Dermis microvascular lymphatic vessel endothelial cell (primary cell): ENCODE measurements at regions not wholly inside any gene's neighbourhood (a gene's known extent, or its start where the extent isn't known, plus 50 kb on each side); places are given as distances from the start of the nearest gene placed in this dataset.
A peak's percentile ranks its signal among the peaks of the same experiment; 100 is the strongest.

ENCODE experiments used
- DNase-seq, 2 donors: peaks; one replicate each; pipeline versions ENCODE4 v3.0.0 to v3.0.0-alpha.2; 2010; ENCODE audit warnings: low read depth in 2 of 2

DNA sequence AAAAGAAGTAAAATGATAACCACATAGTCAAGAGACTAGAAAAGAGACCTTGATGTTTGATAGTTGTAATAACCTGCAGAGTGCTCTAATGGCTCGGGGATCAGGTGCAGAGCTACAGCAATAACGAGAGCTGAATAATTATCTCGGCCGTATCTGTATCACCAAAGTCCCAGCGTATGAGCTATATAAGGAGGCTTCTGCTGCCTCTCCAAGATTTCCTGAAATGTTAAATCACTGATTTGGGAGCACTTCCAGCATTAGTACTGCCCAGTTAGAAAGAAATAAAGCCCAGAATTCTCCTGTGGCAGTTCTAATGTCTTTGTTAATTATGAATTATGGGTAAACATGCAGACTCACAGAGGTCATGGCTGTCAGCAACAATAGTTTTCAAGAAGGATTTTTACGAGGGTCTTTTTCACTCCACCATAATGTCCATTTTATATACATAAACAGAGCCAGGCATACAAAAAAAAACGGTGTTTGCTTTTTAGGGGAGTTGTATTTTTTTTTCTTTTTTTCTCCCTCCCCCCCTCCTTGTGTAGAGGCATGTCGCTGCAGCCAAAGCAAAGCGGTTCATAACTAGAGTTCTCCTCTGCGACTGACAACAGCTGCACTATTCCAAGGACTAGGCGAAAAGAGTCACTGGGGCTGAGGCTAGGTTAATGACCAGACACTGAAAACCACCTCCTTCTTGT, 168.3 kb upstream of the VRK2 start:
- DNase-seq, result no peak

DNA sequence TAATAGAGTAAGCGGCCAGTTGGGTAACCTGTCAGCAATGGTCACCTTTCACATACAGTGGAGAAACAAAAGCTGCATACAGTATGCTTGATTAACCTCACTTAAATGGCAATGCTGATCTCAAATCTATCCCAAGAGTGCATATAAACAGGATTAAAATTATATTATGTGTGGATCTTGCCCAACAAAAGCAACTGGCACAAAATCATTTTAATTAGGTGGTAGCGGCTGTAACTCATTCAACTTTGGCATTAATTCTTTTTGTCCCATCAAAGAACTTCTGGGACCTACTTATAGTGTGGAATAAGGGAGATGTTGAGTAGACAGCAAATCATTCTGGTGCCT, 167.8 kb upstream of the VRK2 start:
- no peak for DNase-seq

DNA sequence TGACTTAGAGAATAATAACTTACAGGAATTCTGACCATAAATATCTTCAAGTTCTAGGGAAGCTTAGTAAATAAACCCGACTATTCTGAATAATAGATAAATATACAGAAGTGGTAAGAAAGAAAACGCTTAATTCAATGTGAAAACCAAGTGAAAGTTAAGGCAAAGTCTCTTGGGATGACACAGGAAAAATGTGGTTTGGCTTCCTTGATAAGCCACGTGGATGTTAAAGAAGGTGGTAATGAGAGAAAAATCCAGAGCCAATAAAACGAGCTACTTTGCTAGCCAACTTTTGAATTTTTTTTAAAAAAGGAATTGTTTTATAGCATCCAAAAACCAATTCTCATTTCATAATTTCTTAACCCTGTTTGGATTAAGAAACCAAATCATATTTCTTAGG, 166.2 kb upstream of the VRK2 start:
- DNase-seq, result no peak

DNA sequence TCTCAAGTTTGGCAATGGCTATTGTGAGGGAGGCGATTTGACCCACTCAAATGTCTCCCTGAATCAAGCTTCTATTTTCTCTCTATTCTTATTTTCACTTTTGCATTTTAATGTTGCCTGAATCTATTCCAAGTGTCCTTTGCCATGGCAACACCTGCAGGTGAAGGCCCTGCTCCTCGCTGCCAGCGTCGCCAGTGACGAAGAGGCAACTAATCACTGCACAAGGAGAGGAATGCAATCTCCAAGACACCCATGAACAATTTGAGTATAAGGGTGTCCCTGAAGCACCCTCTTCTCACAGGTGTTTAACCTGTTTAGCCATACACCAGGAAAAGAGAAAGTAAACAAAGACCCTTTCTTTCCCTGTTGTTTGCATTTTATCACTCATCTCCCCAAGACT, 165.6 kb upstream of the VRK2 start:
- DNase-seq, result no peak

DNA sequence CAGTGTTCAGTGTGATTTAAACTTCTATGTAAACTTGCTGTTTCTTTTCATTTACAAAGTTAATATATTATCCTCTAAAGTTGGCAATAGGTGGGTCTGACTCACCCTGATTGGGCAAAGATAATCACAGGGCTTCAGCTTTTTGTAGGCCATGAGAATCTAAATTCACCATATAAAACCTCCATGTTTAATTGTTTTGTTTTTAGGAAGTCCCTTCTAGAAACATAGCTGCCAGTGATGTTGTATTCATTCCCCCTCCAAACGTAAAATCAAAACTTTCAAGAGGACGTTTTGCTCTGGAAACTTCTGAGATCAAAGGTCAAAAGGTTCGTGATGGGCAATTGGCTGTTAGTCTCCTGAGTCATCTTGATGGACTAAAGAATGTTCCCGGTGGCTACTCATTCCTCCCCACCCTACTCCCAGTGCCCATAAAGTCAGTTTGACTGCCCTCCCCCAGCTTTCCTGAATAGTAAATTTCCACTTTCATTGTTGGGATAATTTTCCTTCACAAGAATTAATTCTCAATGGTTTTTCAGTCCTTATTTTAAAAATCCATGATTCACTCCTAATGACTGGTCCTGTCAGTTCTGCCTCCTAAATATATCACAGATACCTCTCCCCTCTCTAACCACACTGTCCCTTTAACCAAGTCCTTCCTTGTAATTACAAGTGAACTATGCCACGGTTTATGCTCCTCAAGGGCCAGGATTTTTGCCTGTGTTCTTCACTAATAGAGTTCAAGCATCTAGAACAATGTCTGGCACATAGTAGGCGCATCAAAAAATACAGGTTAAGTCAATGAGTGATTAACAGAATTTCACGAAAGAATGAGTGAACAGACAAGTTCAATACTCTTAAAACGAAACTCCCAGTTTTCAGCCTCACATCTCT, 164.4 kb upstream of the VRK2 start:
- peak in 1 of 2 donors; percentile 5 for DNase-seq

DNA sequence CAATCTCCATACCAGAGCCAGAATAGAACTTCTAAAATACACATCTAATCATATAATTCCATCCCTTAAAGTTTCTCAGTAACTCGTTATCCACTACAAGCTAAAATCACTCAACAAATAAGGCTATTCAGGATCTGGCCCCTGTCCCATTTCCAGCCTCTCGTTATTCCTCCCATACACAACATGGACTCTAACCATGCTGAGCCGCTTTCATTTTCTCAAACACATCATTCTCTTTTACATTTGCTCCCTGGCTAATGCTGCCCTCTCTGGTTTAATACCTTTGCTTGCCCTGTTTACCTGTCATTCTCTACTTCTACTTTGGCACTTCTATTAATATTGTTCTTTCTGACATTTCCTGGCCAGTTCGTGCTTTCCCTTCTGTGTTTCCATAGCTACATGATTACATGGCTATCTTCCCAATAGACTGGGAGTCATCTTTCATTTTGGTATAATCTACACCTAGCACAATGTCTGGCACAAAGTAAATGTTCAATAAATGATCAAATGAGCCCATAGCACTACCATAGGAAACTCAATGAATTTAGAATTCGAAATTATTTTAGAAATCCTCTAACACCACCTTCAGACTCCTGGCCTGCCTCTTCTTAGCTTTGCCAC, 163.6 kb upstream of the VRK2 start:
- peak; percentile 5 to 15 for DNase-seq

DNA sequence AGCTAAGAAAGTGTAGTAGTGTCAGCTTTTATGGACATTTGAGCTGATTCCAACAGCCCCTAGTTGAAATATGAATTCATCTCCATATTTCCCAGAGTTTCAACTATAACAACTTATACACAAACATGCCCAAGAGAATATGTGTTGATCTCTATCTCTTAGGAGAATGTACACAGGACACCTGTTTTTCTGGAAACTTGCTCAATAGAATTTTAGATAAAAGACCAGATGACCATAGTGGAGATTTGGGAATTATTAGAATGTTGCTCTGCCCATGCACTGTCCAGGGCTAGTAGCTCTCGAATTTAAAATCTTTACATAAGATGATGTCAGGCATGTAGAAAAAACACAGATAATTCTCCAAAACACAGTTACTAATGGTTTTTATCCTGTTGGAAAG, 162.3 kb upstream of the VRK2 start:
- DNase-seq, result no peak

DNA sequence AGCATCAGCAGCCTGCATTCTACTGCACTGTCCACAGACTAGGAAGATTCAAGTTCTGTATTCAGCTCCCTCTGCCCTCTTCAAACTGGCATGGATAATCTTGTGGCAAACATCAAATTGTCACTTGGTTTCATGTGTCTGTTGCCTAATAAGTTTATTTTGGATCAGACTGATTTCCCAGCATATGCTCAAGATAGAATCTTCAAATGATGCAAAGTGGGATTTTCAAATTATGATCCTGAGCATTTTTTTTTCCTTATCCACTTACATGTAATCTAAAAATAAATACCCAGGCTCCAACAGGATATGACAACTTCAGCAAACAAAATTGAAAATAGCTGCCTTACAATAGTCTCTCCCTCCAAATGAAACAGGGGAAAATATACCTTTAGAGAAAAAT, 160.9 kb upstream of the VRK2 start:
- DNase-seq, result no peak

DNA sequence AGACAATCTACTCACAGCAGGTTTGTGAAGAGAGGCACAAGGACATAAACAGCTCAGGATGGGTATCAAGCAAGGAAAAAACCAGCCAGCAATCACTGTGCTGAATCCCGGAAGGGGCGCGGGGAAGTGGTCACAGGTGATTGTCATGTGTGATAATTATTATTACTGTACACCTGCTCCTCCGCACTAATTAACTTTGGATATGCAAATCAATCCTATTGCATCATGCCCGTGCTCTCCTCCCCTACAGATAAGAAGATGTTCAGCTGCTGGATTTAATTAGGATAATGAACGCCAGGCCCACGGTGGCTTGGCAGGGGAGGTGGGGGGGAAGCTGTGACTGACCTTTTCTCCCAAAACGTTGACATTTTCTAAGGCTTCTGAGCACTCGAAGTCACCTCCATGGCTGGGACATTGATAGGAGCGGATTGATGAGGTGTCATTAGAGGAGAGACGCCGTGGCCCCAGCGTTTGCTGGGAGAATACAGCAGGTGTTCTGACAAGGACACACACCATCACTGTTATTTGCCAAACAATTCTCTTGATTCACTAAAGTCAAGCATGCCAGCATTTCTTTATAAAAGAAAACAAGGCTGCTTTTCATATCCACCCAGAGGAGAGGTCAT, 160.3 kb upstream of the VRK2 start:
- no peak for DNase-seq

DNA sequence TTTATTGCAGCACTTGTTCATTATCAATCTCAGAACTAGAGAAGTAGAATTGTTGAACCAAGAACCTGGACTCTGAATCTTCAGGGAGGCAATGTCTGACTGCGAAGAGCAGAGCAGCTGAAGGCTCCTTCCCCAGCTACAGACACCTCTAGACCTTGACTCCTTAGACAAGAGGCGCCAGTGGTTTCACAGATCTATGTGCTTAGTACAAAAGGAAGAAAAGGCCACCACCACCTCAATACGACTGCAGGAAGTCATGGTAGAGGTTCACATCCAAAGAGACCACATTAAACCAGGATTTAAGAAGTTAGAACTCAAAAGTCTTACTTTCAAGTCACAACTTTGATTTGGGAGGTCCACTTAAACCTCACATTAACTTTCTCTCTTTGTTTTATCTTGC, 158.1 kb upstream of the VRK2 start:
- DNase-seq, result no peak

DNA sequence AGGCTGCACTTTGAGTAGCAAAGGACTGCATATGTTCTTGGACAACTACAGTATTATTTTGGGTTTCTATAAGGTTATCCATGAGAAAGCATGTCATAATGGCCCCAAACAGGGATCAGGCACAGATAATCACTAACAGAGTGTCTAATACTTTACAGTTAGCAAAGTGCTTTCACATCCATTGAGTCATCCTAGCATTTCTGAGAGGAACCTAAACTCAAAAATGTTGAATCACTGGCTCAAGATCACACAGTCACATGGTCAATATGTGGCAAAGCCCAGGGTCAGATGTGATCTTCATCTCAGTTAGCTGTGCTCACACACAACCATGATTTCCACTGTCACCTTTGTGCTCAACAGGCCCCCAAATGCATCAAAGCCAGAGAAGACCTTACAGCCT, 156.1 kb upstream of the VRK2 start:
- no peak for DNase-seq

DNA sequence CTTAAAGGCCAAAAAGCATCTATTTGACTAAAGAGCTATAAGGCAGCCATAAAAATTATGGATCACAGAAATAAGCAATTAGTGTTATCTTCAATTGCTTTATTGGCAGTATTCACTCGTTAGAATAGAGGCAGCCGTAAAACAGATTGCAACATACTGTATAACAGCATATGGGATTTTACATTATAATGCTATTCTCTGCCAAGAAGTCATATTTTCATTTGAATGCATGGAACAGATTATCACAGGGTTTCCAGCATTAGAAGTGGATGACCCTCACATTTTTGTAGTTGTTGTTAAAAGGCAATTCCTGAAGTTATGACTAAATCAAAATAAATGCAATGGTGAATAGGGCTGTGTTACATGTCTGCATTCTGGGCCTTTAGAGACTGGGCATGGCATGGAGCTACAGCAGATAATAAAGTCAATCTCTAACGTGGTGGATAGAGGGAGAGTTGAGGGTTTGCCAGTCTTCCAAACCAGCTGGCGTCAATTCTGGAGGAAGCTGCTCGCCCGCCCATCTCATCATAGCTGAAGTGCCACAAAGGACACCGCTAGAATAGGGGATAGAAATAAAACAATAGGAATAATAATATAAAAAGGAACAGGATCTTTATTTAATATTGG, 155.4 kb upstream of the VRK2 start:
- no peak for DNase-seq

DNA sequence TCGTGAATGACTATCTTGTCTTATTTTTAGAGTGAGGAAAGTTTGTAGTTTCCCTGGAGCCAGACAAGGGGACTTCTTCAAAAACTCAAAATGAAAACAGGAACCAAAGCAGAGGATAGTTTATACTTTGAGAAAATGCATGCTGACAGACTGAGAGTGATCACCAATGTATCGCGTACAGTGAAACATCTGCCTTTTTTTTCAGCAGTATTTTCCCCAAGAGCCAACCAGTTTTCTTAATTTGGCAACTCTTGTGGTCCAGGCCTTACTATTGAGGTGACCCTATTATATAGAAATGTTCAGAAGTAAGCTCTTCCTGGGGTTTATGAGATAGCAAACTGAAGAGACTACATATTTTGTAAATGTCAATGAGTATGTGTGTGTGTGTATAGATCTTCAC, 153.7 kb upstream of the VRK2 start:
- no peak for DNase-seq

DNA sequence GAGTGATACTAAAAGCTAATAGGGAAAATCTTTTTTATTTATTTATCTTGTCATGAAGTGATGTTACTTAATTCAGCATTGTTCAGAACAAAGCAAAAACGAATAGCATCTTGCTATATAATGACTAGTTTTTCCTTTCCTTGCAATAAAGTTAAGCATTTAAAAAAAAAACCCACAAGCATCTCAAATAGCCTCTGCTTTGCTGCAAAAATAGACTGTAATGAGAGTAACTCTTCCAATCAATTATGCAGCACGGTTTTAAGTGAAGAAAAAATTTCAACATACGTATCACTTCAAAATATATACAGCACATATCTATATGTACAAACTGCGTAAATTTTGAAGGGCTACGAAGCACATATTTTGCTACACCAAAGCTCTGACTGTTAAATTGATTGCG, 153.3 kb upstream of the VRK2 start:
- no peak for DNase-seq

DNA sequence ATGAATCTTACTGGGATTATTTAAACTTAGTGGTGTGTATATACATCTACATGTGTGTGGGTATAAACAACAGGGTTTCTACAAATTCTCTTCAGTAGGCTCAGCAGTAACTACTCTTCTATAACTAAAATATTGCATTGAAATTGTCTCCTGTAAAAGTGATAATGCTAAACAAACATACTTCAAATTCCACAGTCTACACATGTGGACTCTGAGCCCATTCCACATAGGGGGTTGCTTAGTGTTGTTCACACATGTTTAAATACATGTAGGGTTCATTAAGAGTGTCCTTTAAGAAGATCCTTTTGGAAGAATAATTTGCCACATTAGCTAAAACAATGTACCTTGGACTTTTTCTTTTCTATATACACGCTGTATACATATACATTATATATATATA, 152.8 kb upstream of the VRK2 start:
- no peak for DNase-seq

DNA sequence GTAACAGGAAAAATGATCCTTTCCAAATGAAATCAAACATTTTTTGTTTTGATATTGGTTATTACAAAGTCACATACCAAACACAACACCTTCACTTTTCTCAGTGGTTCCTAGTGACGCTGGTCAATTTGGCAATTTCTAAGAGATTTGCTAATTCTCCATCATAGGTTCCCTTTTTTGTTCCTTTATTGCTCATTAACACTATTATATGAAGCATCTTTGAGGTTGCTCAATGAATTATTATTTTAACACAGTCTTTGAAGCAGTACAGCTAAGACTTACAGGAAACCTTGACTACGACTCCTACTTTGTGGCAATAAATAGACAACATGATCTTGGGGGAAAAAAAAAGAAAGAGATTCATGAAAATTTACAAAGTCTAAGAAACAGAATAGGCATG, 152.2 kb upstream of the VRK2 start:
- no peak for DNase-seq

DNA sequence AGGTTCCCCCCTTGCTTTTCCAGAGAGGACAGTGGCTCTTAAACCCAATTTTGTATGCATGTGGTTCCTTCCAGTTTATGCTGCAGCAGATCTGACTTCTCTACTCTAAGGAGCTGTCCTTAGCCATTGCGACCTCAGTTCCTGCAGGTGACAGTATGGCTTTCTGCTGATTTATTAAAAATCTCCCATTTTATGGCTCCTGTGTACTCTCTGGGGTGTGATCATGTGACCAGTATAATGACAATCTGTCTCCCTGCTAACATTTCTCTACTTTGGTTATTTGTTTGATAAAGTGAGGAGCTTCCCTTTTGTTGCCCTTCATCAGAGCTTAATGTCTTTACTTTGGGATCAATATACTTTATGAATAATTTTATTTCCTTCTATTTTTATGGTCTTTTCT, 148.7 kb upstream of the VRK2 start:
- no peak for DNase-seq

DNA sequence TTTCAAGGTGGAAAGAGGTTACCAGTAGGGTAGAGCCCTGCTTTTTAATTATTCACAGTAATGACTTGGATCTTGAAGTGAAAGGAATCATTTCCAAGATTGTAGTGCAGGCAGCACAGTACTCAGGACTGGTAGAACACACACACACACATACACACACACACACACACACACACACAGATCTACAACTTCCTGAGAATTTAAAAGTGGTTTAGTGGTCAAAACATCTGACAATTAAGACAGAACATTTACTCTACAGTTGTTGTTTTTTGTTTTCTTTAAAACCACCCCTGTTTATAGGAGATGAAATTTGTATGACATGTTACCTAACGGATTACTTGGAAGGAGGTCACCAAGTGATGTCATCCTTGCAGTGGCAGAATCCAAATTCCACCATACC, 146.7 kb upstream of the VRK2 start:
- DNase-seq, result no peak

DNA sequence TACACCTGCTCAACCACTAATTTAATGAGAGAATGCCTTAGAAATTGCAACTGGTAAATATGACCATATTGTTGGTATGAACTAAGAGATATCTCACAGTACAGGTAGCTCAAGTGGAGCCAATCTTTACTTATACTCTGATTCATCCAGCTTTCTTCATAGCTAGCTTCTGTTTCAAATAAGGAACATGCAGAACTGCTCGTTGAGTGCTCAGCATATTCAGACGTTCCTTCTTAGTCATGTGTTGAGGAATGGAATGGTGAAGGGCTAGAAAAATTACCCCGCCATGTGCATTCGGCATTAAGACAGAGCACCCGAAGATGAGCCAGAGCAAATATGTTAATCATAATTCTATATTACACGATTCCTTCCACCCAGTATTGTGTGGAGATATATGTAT, 144.0 kb upstream of the VRK2 start:
- DNase-seq, result no peak

DNA sequence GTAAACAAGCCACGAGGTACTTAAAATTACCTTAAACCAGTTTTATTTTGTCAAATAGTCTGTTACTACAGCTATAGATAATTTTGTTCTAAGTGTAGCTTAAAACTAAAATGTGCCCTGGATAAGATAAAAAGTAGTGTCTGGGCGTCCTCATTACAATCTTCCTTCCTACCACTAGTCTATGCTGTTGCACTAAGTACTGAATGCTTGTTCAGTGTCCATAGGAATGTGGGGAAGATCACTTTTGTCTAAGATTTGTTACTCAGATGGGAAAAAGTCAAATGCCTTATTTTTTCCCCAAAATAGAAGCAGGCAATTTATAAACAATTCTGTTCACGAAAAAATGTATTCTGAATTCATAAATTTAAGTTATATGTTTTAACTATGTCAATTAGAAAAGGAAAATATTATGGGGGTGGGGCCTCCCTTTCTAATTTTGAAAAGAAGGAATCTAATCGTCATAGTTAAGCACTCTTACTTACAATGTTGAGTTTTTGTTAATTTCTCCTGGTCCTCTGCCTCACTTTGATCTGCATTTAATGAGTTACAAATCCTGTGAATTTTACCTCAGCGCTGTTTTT, 140.4 kb upstream of the VRK2 start:
- peak; percentile 39 to 65 for DNase-seq

DNA sequence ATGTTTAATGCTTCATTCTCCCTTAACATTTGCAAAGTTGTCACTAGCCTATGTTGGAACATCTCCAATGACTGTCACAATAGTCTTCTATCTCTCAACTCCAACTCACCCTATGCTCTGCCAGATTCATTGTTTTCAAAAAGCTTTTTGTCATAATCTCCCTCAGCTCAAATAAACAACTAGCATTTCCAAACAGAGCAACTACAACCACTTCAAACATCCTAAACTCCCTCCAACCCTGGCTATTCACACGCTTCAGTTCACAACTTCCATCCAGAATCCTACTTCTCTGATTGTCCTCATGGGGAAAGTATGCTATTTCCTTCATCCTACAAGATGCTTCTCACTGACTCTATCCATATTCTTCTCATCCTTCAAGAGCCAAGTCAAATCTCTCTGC, 139.2 kb upstream of the VRK2 start:
- DNase-seq, result no peak

DNA sequence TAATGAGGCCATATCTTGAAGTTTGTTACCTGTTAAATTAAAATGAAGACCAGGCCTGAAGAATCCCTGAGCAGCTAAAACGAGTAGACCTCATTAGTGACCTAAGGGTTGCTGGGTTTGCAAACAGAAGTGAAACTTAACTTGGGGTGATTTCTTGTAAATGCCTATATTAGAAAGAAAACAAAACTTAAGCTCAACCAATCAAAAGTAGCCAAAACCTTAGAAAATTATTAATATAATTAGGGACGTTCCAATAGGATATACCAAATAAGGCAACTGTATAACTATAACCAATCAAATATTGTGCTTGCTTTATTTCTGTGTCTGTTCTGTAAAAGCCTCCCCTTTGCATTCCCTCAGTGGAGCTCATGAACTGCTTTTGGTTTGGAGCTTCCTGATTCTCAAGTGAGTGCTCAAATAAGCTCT, 137.9 kb upstream of the VRK2 start:
- DNase-seq, result no peak
